NCI-H345 treated with DMSO at 0.1 percent for 48 hours (cell line): ENCODE measurements at regions not wholly inside any gene's neighbourhood (a gene's known extent, or its start where the extent isn't known, plus 50 kb on each side); places are given as distances from the start of the nearest gene placed in this dataset.
A peak's percentile ranks its signal among the peaks of the same experiment; 100 is the strongest.
"Not testable (repeated sequence)": the region's sequence is repeated elsewhere in the genome, so short reads cannot be mapped to it uniquely, and the experiment has no call there.

Source experiments
- DNase-seq: peaks from one replicate; lab custom pipeline; 2025; ENCODE audit not compliant: unreplicated experiment; lab: John Stamatoyannopoulos, UW

- DNase-seq, result no peak
Measured at GRCh38 chr1:177891809-177892208, 78.0 kb downstream of the SEC16B start.

DNA sequence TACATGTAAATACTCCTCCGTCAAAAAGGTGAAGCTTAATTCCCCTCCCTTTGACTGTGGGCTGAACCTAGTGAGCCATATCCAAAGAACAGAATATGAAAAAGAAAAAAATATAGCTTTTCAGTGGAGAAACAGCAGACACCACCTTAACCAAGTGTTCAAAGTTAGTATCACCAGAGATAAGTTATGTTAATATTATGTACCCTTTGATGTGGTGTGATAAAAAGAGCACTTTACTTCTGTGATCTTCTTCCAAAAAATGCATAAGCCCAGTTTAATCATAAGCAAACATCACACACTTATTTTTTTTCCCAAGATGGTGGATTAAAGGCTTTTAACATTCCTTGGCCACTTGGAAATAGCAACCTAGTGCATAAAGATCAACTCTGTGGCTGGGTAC lies 79.4 kb downstream of the SEC16B start:
- no peak for DNase-seq

GRCh38 chr1:177884479-177885021 lies 85.3 kb downstream of the SEC16B start:
- no peak for DNase-seq

DNA sequence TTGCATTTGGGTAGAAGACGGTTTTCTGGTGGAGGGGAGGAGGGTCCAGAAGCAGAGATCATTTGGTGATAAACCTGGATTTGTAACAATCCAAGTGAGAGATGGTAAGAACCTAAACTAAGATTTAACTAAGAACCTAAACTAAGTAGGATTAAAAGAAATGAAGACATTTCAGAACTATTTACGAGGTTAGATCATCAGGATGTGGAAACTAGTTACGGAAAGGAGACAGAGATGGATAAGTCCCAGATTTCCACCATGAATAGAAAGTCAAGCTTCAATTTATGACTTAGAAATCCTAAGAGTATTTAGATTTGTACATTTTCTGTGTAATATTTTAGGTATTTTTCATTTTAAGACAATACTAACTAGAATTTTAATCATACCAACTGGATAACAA lies 86.3 kb downstream of the SEC16B start:
- DNase-seq, result no peak

- no peak for DNase-seq
Measured at GRCh38 chr1:177880339-177880891, 89.4 kb downstream of the SEC16B start.

DNA sequence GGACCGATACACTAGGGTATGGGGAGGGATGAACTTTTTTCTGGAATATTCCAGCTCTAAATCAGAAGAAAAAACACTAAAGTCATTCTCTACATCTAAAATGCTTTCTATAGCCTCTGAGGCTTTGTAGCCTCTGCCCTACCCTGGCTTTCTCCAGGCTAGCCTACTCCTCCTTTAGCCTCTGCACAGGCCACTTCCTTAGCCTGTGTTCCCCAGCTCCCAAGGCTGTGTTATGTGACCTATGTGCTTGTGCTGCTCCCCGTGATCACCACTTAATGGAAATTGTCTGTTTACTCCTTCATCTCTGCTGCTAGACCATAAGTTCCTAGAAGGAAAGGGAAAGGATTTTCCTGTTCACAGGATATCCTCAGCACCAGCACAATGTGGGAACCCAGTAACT lies 92.8 kb downstream of the SEC16B start:
- DNase-seq, result no peak

GRCh38 chr1:177873238-177873637 lies 96.6 kb downstream of the SEC16B start:
- no peak for DNase-seq

DNA sequence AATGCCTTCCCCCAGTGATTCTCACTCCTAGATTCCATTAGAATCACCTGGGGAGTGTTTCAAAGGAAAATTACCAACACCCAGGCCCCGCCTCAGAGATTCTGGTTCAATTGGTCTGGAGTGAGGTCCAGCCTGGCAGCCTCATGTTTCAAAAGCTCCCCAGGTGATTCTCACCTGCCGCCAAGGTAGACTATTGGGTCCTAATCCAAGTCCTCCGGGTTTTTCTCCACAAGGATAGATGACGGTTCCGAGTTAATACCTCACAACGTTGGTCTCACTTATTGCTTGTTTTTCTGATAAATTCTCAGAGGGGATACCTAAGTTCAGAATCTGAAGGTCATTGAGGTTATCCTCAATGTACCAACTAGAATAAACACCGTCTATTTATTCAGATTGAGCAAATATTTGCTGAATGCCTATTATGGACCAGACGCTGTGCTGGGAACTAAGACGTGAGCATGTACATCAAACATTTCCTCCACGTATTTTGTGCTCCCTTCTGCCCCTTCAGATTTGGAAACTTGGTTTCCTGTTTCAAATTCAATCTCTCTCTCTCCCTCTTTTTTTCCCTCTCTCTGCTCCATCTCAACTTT lies 97.5 kb downstream of the SEC16B start:
- DNase-seq, result no peak

GRCh38 chr1:177871613-177872307 lies 98.1 kb downstream of the SEC16B start:
- no peak for DNase-seq

DNA sequence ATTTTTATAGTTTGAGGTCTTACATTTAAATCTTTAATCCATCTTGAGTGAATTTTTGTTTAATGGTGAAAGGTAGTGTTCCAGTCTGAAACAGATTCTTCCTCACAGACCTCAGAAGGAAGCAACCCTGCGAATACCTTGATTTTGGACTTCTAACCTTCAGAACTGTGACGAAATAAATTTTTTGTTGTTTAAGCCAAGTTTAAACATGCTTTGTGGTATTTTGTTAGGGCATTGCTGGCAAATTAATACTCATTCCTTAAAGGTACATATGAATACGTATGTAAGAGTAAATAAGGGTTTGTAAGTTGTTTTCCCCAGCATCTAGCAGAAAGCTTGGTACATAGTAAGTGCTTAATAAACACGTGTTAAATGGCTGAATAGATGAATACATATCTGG lies 100.3 kb downstream of the SEC16B start:
- DNase-seq, result no peak

DNA sequence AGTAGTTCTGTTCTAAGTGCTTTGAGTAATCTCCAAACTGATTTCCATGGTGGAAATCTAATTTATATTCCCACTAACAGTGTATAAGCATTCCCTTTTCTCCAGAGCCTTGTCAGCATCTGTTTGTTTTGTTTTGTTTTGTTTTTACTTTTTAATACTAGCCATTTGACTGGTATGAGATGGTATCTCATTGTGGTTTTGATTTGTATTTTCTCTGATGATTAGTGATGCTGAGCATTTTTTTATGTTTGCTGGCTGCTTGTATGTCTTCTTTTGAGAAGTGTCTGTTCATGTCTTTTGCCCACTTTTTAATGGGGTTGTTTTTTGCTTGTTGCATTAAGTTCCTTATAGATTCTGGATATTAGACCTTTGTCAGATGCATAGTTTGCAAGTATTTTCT lies 100.8 kb downstream of the SEC16B start:
- DNase-seq, result not testable (repeated sequence)

DNA sequence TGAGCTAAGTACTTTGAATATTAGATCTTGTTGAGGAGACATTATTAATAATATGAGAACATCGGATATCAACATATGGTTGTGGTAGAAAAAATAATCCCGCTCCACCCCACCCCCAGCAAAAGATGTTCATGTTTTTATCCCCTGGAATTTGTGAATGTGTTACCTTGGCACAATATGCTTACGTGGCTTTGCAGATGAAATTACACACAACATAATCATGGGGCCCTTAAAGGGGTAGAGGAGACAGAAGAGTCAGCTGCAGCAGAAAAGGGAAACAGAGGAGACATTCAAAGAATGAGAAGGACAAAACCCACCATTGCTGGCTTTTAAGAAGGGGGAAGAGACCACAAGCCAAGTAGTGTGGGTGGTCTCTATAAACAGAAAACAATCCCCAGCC lies 104.1 kb downstream of the SEC16B start:
- no peak for DNase-seq

DNA sequence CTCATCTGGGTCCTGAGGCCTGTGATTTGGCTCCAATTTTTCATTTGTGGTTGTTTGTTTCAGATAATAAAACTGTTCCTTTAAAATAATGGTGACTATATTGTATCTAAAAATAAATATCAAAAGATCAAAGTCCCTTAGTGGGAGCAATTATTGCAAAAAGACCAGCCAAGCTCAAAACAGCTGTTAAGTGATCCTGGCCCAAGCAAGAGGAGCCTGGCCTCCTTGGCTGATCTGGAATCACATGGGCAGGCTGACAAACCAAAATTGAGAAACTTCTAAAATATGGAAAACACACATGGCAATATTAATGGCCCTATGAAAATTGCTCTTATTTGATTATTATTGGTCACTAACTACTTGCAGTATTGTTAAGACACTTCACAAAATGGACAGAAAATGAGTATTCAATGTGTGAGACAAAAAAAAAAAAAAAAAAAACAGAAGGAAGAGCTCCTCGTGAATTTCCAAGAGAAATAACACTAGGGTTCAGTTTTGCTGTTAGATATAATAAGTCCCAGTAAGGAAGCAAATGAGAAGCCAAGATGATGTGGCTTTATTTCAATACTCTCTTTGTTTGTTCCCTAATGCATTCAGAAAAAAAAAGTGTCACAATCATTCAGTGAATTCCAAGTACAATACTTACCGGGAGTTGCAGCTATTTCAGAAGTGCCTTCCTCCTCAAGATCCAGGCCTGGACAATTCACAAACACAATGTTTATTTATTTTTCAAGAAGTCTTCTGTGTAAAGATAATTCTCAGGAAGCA lies 105.1 kb downstream of the SEC16B start:
- no peak for DNase-seq

- DNase-seq, result no peak
Measured at GRCh38 chr1:177863796-177864195, 106.1 kb downstream of the SEC16B start.

DNA sequence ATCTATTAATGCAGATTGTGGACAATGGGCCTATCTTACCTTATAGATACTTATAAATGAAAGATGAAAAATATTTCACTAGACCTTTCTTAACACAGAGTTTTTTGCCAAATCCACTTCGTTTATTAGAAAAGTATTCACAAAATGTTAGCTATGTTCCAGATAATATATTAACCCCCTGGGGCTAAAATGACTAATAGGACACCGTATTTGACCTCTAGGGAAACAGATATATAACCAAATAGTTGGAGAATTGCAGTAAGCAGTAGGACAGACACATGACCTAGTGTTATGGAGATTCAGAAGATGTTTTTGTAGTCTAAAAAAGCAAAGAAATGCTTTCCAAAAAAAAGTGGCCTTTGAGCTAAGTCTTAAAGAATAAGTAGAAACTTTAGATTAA lies 106.9 kb downstream of the SEC16B start:
- DNase-seq, result no peak

GRCh38 chr1:177859572-177859971 lies 110.3 kb downstream of the SEC16B start:
- no peak for DNase-seq

DNA sequence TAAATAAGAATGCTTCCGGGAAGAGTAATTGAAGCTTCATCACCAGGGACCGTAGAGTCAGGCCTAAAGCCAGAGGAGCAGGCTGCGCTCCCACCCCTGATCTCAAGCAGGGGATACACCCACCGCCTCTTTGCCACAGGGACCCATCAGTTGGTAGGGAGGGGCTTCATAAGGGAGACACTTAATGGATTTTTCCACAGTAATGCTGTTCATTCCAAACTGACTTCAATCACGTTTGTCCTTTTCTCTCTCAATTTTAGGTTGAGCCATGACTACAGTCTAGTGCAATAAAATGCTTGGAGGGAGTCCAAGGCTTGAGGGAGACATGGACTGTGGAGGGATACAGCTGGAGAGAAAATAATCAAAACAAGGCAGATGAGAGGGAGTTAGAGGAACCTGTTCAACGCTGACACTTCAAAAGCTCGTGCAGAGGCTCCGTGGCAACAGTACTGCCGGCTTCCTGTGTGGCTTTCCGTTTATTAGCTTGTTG lies 111.5 kb downstream of the SEC16B start:
- peak; percentile 75 for DNase-seq

DNA sequence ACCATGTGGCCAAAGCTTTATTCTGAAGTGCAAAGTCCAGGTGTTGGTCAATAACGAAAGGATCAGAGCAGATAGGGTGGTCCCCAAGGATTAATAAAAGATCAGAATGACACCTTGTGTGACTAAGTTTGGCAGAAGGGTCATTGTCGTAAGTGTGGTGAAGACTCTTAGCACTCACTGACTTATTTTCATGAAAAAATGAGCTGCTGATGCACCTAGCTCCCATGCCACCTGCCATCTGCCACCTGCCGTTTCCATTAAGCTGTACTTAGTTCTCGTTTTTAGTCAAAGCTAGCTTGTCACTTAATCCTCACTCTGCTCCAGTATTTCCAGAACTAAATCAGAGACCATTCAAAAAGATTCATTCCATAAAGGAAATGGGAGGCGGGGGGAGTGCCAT lies 112.6 kb downstream of the SEC16B start:
- DNase-seq, result peak; percentile 73

GRCh38 chr1:177854951-177855350 lies 114.9 kb downstream of the SEC16B start:
- no peak for DNase-seq

DNA sequence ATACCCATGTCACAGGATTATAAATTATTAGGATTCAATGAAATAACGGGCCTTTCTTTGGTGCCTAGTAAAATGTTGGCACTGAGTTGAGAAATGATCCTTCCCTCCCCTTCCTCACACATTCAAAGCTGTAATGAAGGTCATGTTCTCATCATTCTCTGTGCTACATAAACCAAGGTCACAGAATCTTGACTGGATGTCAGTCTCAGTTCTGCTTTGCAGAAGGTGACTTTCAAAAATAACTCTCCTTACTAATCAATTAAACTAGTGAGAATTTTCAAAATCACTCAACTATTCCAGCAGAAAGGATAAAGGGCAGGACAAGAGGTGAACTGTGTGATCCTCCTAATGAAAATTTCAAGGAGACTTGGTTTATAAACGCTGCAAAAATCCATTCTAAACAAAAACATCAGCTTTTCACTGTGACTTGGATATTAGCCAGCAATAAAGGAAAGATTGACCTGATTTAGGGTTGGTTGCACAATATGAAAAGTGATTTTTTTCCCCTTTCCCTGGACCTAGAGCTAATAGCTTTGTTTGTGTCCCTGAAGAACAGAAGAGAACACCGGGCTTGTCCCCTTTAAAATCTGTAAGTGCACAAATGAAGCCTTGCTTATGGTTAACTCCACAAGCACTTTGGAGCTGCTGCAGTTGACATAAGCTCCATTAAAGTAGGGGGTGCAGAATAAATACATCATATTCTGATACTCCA lies 120.1 kb downstream of the SEC16B start:
- DNase-seq, result no peak

GRCh38 chr1:177849130-177849529 lies 120.7 kb downstream of the SEC16B start:
- DNase-seq, result no peak
